Body of pancreas (tissue), 4 donors: ENCODE measurements at regions not wholly inside any gene's neighbourhood (a gene's known extent, or its start where the extent isn't known, plus 50 kb on each side); places are given as distances from the start of the nearest gene placed in this dataset.

Experiments used
- CTCF ChIP-seq, 7 experiments: fragments of 450-650 bp in 4 of 7; fragments of 200-600 bp in 3 of 7; sonication (generic) in 3 of 7; IDR thresholded peaks; one replicate each; pipeline ENCODE4 v1.5.1; 2016 to 2019; ENCODE audit warnings: antibody characterized with exemption in 7 of 7
- POLR2A ChIP-seq, 3 donors: fragments of 450-650 bp; IDR thresholded peaks; one replicate each; pipeline ENCODE4 v1.6.1; 2016; ENCODE audit warnings: antibody characterized with exemption in 3 of 3, mild to moderate bottlenecking in 2 of 3

GRCh38 chr11:104369761-104370160 lies 205.8 kb upstream of the PDGFD start:
- no peak for TF ChIP-seq CTCF (IDR thresholded peaks at IDR 0.05)
- no peak for TF ChIP-seq POLR2A (IDR thresholded peaks at IDR 0.05)
